ENCODE measurements at regions not wholly inside any gene's neighbourhood (a gene's known extent, or its start where the extent isn't known, plus 50 kb on each side); places are given as distances from the start of the nearest gene placed in this dataset.

DNA sequence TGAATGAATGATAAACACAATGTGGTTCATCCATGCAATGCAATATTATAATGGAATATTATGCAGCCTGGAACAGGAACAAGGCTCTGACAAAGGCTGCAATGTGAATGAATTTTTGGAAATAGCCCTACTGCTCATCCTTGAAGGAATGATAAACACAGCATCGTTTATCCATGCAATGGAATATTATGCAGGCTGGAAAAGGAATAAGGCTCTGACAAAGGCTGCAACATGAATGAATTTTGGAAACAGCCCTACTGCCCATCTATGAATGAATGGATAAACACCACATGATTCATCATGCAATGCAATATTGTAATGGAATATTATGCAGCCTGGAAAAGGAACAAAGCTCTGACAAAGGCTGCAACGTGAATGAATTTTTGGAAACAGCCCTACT is 159.4 kb downstream of the CRLF2 start:
- no peak overlapping the region for H3K18ac ChIP-seq (ENCODE audit: extremely low read depth, low read length)
- H3K79me1 ChIP-seq (ENCODE audit: low read depth, low read length) = no peaks in the 10 kb centered on the region
- no peak overlapping the region for H4K91ac ChIP-seq (replicated peaks; ENCODE audit: insufficient read length, low read length)
- ChIA-PET POLR2A (ENCODE audit: partially characterized antibody) (no interaction called here), CTCF (ENCODE audit: partially characterized antibody) (no interaction called here)
- H2BK20ac ChIP-seq (ENCODE audit: low read length) = no peak overlapping the region
- no peak overlapping the region for H2BK5ac ChIP-seq (ENCODE audit: low read depth, low read length)
- H3K9me3 ChIP-seq (ENCODE audit: insufficient read depth in 2 of 2, low read depth in 1 of 2, low read length in 1 of 2) = peaks cover 6 to 25% of the 10 kb centered on the region in 2 experiments; a peak in 2 of 4 replicates
- H3K4me2 ChIP-seq (ENCODE audit: insufficient read depth in 1 of 2, low read depth in 2 of 2, low read length in 2 of 2) = no peak overlapping the region
- no peak overlapping the region for H3K56ac ChIP-seq (replicated peaks; ENCODE audit: insufficient read length, low read depth, low read length)
- no peaks in the 10 kb centered on the region for H3K27me3 ChIP-seq (replicated peaks in 1 of 4; ENCODE audit: control insufficient read depth in 3 of 4, extremely low read depth in 1 of 4, insufficient read depth in 3 of 4, low read length in 3 of 4)
- H3K23me2 ChIP-seq (ENCODE audit: low read depth, low read length) = no peaks in the 10 kb centered on the region
- H2BK12ac ChIP-seq (ENCODE audit: low read depth, low read length) = no peak overlapping the region
- H4K5ac ChIP-seq (ENCODE audit: insufficient read length, low read depth, low read length) = no peak overlapping the region
- no peaks in the 10 kb centered on the region for H3K79me2 ChIP-seq (ENCODE audit: control insufficient read depth in 1 of 2, insufficient read depth in 2 of 2, low read length in 2 of 2)
- H2BK120ac ChIP-seq (replicated peaks; ENCODE audit: low read depth, low read length) = no peak overlapping the region
- FAIRE-seq (no peak), DNase-seq (ENCODE audit: low read depth in 1 of 2, low spot score in 2 of 2) (no peak)
- no peak overlapping the region for H3K4ac ChIP-seq (replicated peaks; ENCODE audit: insufficient read length, low read depth, low read length)
- H3K27ac ChIP-seq (ENCODE audit: low read depth, low read length) = no peak overlapping the region
- no peak overlapping the region for H2AFZ ChIP-seq (ENCODE audit: low read length)
- WGBS, 2 experiments (ENCODE audit: extremely low coverage in 1 of 2, insufficient coverage in 1 of 2, insufficient read length in 1 of 2, insufficient replicate concordance in 2 of 2, low coverage in 1 of 2, low lambda C conversion rate in 2 of 2, missing lambda C conversion rate in 1 of 2) = 89% methylated on average over 2 of the region's 2 CpGs; no CpG with 5 or more reads in 1 of the 2 experiments
- H3K4me3 ChIP-seq (ENCODE audit: extremely low read depth in 1 of 4, insufficient read depth in 2 of 4, low read depth in 3 of 4, low read length in 4 of 4) = no peak overlapping the region
- no peaks in the 10 kb centered on the region for H3K36me3 ChIP-seq (ENCODE audit: control insufficient read depth in 2 of 4, insufficient read depth in 4 of 4, low read length in 3 of 4)
- H3K14ac ChIP-seq (ENCODE audit: insufficient read length) = no peak overlapping the region
- H4K8ac ChIP-seq (ENCODE audit: extremely low read depth, insufficient read depth, low read length) = no peak overlapping the region
- H2AK5ac ChIP-seq (ENCODE audit: low read depth, low read length) = no peak overlapping the region
- H3K23ac ChIP-seq (ENCODE audit: insufficient read length) = no peak overlapping the region
- H2BK15ac ChIP-seq (ENCODE audit: low read length) = no peak overlapping the region
- H3K9ac ChIP-seq (replicated peaks in 1 of 4; ENCODE audit: extremely low read depth in 1 of 4, low read depth in 3 of 4, low read length in 3 of 4) = no peak overlapping the region
- no peaks in the 10 kb centered on the region for H3K4me1 ChIP-seq (replicated peaks in 1 of 4; ENCODE audit: control insufficient read depth in 3 of 4, insufficient read depth in 4 of 4, low read length in 3 of 4)
- no peaks in the 10 kb centered on the region for H4K20me1 ChIP-seq (replicated peaks in 1 of 2; ENCODE audit: control insufficient read depth in 1 of 2, insufficient read depth in 2 of 2, low read length in 2 of 2)
- TF ChIP-seq, protein P1, sequence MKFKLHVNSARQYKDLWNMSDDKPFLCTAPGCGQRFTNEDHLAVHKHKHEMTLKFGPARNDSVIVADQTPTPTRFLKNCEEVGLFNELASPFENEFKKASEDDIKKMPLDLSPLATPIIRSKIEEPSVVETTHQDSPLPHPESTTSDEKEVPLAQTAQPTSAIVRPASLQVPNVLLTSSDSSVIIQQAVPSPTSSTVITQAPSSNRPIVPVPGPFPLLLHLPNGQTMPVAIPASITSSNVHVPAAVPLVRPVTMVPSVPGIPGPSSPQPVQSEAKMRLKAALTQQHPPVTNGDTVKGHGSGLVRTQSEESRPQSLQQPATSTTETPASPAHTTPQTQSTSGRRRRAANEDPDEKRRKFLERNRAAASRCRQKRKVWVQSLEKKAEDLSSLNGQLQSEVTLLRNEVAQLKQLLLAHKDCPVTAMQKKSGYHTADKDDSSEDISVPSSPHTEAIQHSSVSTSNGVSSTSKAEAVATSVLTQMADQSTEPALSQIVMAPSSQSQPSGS (IDR thresholded peaks at IDR 0.05; ENCODE audit: low read length) = no peak
- TF ChIP-seq SP1 (IDR thresholded peaks at IDR 0.05; ENCODE audit: low read depth, low read length) (no peak), ZNF274 (IDR thresholded peaks at IDR 0.05; ENCODE audit: borderline replicate concordance, extremely low read depth, low read length) (no peak), CBX8 (IDR thresholded peaks at IDR 0.05; ENCODE audit: borderline replicate concordance, low read depth, low read length) (no peak), PHF8 (conservative IDR thresholded peaks at IDR 0.05; ENCODE audit: low read depth, low read length) (no peak), CTBP2 (IDR thresholded peaks at IDR 0.05; ENCODE audit: borderline replicate concordance, insufficient read depth, insufficient read length, low read length) (no peak), FOSL1 (IDR thresholded peaks at IDR 0.05; ENCODE audit: insufficient read depth, low read depth, low read length) (no peak), JUN (IDR thresholded peaks at IDR 0.05; ENCODE audit: low read depth, low read length) (no peak), BACH1 (IDR thresholded peaks at IDR 0.05; ENCODE audit: low read length) (no peak), KDM1A (IDR thresholded peaks at IDR 0.05; ENCODE audit: borderline replicate concordance, low read length) (no peak; the same call in 1 of the 2 replicates), EZH2 (IDR thresholded peaks at IDR 0.05; ENCODE audit: low read depth, low read length, severe bottlenecking) (no peak), GTF2F1 (IDR thresholded peaks at IDR 0.05; ENCODE audit: borderline replicate concordance, low read depth, low read length) (no peak), BRCA1 (IDR thresholded peaks at IDR 0.05; ENCODE audit: low read depth, low read length) (no peak), EGR1 (IDR thresholded peaks at IDR 0.05; ENCODE audit: borderline replicate concordance, low read depth, low read length) (no peak)

All from H1 (cell line).